22Rv1 (cell line): ENCODE measurements at regions not wholly inside any gene's neighbourhood (a gene's known extent, or its start where the extent isn't known, plus 50 kb on each side); places are given as distances from the start of the nearest gene placed in this dataset.

ENCODE experiments used
- CTCF ChIP-seq: fragments of 450-650 bp; IDR thresholded peaks from 2 replicates; pipeline ENCODE4 v1.5.1; 2017; ENCODE audit warnings: mild to moderate bottlenecking
- ZFX ChIP-seq: fragments of 450-650 bp; IDR thresholded peaks from 2 replicates; pipeline ENCODE4 v1.6.1; 2017; ENCODE audit warnings: antibody characterized with exemption, borderline replicate concordance

- TF ChIP-seq CTCF: no peak
- no peak for TF ChIP-seq ZFX
These were observed 312.5 kb upstream of the OBI1 start for GRCh38 chr13:78971355-78972025.
